ENCODE measurements at regions not wholly inside any gene's neighbourhood (a gene's known extent, or its start where the extent isn't known, plus 50 kb on each side); places are given as distances from the start of the nearest gene placed in this dataset.
A peak's percentile ranks its signal among the peaks of the same experiment; 100 is the strongest.

DNA sequence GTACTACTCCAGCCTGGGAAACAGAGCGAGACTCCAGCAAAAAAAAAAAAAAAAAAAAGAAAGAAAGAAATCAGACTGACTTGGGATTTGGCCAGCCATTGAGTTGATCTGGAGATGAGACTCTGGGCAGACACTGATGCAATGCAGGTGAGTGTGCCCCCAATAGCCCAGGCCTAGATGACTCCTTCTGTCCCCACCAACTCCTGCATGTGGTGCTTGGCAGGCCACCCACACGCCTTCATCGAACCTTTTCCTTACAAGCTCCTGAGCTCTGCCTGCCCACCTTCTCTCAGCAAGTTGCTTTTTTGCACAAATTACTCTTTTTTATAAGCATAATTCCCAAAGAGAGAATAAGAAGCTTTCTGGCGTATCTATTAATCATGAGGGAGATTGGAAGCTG lies 97.9 kb upstream of the MBNL2 start:
- ATAC-seq = no peak
- H3K36me3 Mint-ChIP-seq = peaks cover 0 to 5% of the 10 kb centered on the region in 2 donors
- no peak overlapping the region for H3K27ac Mint-ChIP-seq
- DNase-seq (ENCODE audit: low spot score in 2 of 2) = no peak
- peaks cover 0 to 4% of the 10 kb centered on the region in 2 donors for H3K9me3 Mint-ChIP-seq

DNA sequence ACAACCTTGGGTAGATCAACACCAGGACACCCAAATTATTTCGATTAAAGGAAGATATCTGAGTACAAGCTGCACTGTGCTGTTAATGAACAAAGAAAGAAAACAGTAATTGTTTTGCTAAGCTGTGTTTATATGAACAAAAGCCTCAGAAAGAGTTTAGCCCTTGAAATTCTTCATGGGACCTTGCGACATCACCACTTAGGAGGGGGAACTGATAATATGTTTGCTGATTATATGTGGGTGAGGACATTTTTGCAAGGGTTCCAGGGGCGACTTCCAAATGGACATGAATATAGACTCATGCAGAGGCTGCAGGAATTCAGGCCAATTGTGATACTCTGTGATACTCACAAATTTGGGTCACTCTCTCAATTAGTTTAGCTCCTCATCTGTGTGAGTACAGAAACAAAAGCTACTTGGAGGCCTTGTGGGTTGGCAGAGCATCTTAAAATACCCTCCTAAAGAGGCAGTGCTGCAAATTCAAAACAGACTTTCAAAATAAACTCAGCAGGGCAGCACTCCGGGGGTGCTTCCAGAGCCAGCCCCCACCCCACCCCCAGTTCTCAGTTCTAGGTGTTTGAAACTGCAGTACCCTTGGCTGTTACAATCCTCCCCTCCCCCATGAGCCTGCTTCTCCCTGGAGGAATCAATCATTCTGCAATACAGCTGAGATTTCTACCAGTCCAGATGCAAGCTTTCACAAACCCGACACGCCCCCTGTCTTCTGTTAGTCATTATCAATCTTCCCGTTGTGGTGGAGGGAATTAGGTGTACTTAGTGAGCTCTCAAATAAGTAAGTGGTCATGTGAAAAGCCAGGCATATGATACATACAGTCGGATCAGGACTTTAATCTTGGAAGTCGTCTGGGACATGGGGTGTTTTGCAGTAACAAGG lies 97.0 kb upstream of the MBNL2 start:
- Mint-ChIP-seq H3K36me3 (peaks cover 0 to 5% of the 10 kb centered on the region in 2 donors), H3K9me3 (peaks cover 0 to 4% of the 10 kb centered on the region in 2 donors), H3K27ac (peak overlapping the region in 1 of 2 donors; percentile 30)
- ATAC-seq = peak in 1 of 2 donors; percentile 67
- peak in 1 of 2 donors; percentile 55 for DNase-seq (ENCODE audit: low spot score in 2 of 2)

DNA sequence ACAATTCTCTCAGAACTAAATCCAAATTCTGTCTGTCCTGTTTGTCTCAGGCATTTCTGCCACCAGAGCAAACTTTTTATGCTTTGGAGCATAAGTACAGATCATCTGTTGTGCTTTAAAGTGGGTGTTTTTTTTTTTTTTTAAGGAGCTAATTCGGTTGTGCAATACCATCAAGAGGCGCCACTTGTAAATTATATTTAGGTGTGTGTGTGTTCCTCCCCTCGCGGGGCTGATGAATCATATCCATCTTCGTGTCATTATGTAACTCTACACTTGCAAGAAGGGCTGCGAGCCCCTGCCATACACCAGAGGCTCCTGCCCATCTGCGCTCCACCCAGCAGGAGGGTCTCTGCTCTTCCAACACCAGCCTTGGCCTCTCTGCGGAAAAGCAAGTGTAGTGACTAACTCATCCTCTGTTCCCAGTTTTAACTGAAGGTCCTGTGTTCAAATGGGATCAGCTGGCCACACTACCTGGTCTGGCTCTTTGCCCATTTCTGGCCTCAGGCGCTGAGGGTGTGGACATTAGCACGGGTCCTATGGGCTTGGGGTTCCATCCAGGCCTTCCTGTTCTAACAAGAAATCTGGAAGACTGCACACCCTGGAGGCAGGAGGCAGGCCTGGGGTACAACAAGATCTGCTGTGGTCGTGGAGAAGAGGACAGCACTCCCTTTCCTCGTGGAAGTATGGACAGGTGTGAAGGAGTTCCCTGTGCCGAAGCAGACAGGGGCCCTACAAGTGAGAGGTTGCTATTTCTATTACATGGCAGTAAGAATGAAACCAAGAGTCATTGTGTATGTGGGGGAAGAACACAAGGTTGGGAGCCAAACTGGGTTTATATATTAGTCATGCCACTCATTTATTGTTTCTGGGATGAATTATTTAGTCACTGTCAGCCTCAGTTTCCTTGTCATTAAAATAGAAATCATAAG lies 96.1 kb upstream of the MBNL2 start:
- ATAC-seq = peak; percentile 88 to 92

DNA sequence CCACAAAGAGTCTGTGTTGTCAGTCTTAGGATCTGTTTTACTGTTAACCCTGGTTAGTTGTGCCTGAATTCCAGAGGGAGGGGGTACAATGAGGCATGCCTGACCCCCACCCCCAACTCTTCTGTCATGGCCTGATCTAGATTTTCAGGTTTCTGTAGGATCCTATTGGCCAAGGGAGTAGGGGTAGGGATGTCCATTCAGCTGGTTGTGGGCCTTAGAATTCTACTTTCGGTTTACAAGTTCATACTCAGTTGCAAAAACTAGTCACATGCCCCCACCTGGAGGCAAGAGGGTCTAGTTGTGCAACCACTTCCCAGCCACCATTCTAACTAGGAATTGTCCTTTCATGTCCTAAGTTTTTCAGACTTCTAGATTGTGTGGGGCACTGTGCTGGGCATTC lies 94.3 kb upstream of the MBNL2 start:
- no peak for DNase-seq (ENCODE audit: low spot score in 2 of 2)
- H3K36me3 Mint-ChIP-seq = peaks cover 0 to 5% of the 10 kb centered on the region in 2 donors
- ATAC-seq = no peak
- H3K9me3 Mint-ChIP-seq = peaks cover 0 to 4% of the 10 kb centered on the region in 2 donors
- H3K27ac Mint-ChIP-seq = no peak overlapping the region

More for the DNA sequence above, 96.1 kb upstream of the MBNL2 start:
- Mint-ChIP-seq H3K36me3 (peaks cover 0 to 5% of the 10 kb centered on the region in 2 donors), H3K27ac (peak overlapping the region in 1 of 2 donors; percentile 30), H3K9me3 (peaks cover 0 to 4% of the 10 kb centered on the region in 2 donors)
- no peak for DNase-seq (ENCODE audit: low spot score in 2 of 2)

DNA sequence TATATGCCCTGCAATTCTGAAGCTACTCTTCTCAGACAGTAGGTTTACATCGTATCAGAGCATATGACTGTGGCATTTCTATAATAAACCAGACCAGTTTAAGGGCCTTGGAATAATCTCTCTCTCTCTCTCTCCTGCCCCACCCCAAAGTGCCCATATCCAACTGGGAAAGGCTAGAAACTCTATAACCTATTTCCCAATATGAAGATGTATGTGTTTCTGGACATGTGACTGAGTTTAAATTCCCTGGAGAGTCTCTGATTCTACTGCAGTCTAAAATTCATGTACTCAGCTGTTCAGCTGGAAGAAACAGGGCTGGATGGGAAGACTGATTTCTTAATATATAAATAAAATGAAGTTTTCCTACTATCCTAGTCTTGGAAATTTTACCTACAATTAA lies 91.9 kb upstream of the MBNL2 start:
- no peak for DNase-seq (ENCODE audit: low spot score in 2 of 2)
- H3K36me3 Mint-ChIP-seq = peaks cover 0 to 5% of the 10 kb centered on the region in 2 donors
- ATAC-seq = no peak
- peaks cover 0 to 4% of the 10 kb centered on the region in 2 donors for H3K9me3 Mint-ChIP-seq
- H3K27ac Mint-ChIP-seq = no peak overlapping the region

DNA sequence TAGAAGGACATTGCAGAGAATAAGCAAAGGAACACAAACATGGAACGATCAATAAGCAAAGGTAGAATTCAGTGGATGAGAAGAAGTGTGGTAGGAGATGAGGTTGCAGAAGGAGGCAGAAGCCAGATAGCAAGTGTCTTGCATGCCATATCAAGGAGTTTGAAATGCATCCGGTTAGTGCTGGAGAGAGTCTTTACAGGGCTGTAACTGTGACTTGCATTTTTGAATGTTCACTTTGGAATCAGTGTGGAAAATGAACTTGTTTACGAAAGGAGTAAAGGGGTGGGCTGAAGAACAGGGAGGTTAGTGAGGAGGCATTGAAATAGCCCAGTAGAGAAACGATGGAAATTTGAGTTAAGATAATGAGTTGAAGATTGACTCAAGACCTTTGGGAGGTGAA lies 90.7 kb upstream of the MBNL2 start:
- peaks cover 0 to 4% of the 10 kb centered on the region in 2 donors for H3K9me3 Mint-ChIP-seq
- H3K36me3 Mint-ChIP-seq = peaks cover 0 to 5% of the 10 kb centered on the region in 2 donors
- H3K27ac Mint-ChIP-seq = no peak overlapping the region
- DNase-seq (ENCODE audit: low spot score in 2 of 2) = no peak
- no peak for ATAC-seq

DNA sequence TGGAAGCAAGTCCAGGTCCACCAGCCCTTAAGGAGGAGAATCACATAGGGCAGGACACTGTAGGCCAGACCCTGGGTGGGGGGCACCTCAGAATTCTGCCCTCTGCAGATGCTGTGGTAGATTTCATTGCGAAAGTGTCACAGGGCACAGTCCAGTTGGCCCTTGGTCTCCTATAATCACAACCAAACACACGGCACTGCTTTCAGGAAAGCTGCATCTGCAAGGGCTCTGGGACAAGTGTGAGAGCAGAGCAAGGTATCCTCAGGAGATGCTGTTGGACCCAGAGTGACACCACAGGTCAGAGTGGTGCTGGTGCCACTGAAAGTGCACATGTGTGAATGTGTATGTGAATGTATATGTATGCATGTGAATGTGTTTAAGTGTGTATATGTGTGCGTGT lies 88.6 kb upstream of the MBNL2 start:
- peaks cover 0 to 3% of the 10 kb centered on the region in 2 donors for H3K9me3 Mint-ChIP-seq
- ATAC-seq (no peak), DNase-seq (ENCODE audit: low spot score in 2 of 2) (no peak)
- no peaks in the 10 kb centered on the region for H3K36me3 Mint-ChIP-seq
- H3K27ac Mint-ChIP-seq = no peak overlapping the region

DNA sequence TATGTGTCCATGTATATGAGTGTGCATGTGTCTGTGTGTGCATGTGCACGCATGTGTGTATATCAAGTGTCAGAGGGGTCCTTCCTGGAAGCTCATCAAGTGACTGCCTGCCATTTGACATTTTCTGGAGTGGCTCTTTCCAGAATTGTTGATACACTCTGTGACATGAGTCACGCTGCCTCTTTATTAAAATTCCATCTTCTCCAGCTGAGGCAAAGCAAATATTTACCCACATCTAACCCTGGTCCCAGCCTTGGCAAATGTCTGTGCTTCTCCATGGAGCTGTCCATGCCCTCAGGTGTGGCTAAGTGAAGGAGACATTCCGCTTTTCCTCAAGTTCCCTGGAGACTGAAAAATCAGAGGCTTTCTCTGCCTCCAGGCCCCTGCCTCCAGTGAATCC lies 88.2 kb upstream of the MBNL2 start:
- H3K36me3 Mint-ChIP-seq = no peaks in the 10 kb centered on the region
- no peak for ATAC-seq
- H3K27ac Mint-ChIP-seq = no peak overlapping the region
- no peak for DNase-seq (ENCODE audit: low spot score in 2 of 2)
- H3K9me3 Mint-ChIP-seq = no peaks in the 10 kb centered on the region

DNA sequence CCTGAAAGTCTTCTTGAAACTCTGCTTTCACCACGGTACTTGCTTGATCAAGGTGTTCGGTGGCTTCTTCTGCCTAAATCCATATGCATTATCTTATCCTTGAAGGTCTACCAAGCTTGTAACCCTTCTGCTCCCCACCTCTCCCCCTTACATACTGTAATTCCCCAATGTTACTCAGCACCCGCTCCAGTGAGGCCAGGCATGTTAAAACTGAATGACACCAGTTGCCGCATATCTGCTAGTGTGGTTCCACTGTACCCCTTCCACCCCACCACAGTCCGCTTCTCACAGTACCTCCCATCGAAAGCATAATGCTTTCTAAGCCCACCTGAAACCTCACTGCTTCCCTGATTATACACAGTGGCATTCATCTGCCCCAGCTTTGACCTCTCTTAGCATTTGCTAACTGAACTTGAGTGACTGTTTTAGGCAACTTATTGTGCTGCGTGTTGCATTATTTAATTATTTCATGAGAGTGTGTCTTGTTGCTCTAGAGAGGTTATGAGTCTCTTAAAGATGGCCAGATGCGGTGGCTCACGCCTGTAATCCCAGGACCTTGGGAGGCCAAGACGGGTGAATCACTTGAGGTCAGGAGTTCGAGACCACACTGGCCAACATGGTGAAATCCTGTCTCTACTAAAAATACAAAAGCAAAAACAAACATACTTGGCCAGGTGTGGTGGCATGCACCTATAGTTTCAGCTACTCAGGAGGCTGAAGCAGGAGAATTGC lies 87.6 kb upstream of the MBNL2 start:
- Mint-ChIP-seq H3K9me3 (no peaks in the 10 kb centered on the region), H3K36me3 (no peaks in the 10 kb centered on the region), H3K27ac (no peak overlapping the region)
- ATAC-seq (no peak), DNase-seq (ENCODE audit: low spot score in 2 of 2) (no peak)

DNA sequence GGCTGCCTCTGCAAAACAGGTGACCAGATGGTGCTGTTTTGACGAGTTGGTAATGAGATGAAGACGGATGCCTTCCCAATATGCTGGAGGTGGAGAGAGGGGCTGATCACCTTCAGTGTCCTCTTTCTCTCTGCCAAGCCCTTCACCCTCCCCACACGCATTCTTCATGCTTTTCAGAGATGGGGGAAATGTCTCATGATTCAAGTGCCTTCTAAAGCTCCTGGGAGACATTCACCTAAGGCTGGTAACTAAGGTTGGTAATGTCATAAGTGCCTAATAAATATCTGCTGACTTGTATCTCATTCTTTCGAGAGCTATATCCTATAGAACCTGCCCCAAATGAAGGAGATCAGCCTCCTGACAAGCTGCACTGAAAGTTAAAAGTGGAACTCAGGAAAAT lies 86.2 kb upstream of the MBNL2 start:
- H3K27ac Mint-ChIP-seq = no peak overlapping the region
- no peaks in the 10 kb centered on the region for H3K36me3 Mint-ChIP-seq
- no peak for DNase-seq (ENCODE audit: low spot score in 2 of 2)
- no peaks in the 10 kb centered on the region for H3K9me3 Mint-ChIP-seq
- ATAC-seq = no peak

DNA sequence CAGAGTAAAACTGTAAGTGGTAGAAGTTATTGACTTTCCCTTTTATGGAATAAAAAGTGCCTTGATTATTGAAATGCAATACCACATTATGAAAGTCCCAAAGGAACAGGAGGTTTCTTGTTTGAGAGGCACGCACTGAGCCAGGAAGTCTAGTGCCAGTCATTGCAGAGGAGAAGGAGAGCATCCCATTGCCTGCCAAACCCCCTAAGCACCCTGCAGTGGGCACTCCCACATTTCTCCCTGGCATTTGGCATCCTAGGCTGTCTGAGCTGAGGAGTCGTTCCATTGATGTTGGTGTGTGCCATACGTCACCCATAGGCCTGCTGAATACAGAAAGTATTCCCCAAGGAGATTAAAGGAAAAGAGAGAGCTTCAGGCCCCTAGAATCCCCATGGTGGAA lies 85.7 kb upstream of the MBNL2 start:
- H3K27ac Mint-ChIP-seq = no peak overlapping the region
- no peaks in the 10 kb centered on the region for H3K36me3 Mint-ChIP-seq
- DNase-seq (ENCODE audit: low spot score in 2 of 2) (no peak), ATAC-seq (no peak)
- no peaks in the 10 kb centered on the region for H3K9me3 Mint-ChIP-seq

DNA sequence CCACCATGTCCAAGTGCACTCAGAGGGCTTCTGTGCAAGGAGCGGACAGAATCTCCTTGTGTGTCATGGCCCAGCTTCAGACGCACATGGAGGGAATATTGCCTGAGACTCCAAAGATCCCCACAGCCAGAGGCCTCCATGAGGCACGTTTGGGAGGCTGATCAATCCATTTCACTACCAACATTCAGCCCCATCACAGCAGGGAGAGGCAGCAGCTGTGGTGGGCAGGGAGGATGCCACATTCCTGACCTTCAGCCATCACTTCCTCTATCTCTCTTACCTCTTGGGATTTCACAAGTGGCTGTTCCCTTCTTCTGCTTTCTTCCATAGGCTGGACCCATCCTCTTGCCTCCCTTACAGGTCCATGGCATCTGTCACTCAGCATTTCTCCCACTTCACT lies 82.4 kb upstream of the MBNL2 start:
- ATAC-seq (no peak), DNase-seq (ENCODE audit: low spot score in 2 of 2) (no peak)
- H3K36me3 Mint-ChIP-seq = no peaks in the 10 kb centered on the region
- no peak overlapping the region for H3K27ac Mint-ChIP-seq
- no peaks in the 10 kb centered on the region for H3K9me3 Mint-ChIP-seq

DNA sequence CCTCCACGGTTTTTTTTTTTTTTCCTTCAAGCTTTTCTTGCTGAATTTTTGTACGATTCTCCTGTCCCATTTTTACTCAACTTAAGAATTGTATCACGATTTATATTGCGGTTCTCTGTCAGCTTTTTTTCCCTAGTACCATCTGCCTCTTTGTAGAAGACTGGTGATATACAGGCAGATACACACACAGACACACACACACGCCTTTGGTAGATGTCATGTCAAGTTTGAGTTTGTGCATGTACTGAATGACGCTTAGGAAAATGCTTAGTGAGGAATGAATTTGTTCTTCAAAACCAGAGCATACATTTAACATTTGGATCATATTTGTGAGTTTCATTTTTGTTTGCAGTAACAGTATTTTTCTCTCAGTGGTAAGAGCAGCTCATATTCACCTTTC lies 82.0 kb upstream of the MBNL2 start:
- H3K9me3 Mint-ChIP-seq = no peaks in the 10 kb centered on the region
- H3K27ac Mint-ChIP-seq = no peak overlapping the region
- no peak for DNase-seq (ENCODE audit: low spot score in 2 of 2)
- no peaks in the 10 kb centered on the region for H3K36me3 Mint-ChIP-seq
- ATAC-seq = no peak

DNA sequence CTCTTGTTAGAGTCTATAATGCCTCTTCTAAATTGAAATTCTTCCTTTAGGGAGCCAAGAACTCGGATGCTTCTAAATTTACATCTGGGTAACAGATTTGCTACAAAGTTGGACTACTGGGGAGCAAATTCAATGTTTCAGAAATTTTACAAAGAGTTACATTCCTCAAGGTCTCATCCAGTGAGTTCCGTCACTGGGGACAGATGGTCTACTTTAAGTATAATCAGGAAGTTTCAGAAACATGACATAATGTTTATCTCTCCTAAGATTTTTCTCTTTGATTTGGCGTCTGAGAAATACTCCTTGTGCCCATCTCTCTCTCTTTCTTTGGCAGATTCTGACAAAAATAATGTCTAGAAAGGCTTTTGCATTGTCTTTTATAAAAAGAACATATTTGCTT lies 81.5 kb upstream of the MBNL2 start:
- Mint-ChIP-seq H3K36me3 (no peaks in the 10 kb centered on the region), H3K27ac (no peak overlapping the region), H3K9me3 (no peaks in the 10 kb centered on the region)
- ATAC-seq (no peak), DNase-seq (ENCODE audit: low spot score in 2 of 2) (no peak)

DNA sequence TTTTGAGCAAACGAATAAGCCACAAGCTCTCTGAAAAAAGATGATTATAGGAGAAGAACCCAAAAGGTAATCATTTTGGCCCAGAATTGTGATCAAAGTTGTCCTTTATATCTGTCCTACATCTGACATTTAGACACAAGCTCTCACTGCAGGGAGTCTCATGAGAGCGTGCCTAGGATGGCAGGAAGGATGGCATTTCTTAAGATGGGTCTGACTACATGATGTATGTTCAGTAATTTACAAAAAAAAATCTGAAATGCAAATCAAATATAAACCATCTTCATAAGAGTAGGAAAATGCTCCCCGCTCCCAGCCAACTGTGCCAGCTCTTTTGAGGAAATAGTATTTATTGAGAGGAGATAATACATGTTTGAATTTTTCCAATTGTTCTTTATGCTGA lies 81.0 kb upstream of the MBNL2 start:
- Mint-ChIP-seq H3K9me3 (no peaks in the 10 kb centered on the region), H3K27ac (no peak overlapping the region), H3K36me3 (no peaks in the 10 kb centered on the region)
- no peak for ATAC-seq
- no peak for DNase-seq (ENCODE audit: low spot score in 2 of 2)

DNA sequence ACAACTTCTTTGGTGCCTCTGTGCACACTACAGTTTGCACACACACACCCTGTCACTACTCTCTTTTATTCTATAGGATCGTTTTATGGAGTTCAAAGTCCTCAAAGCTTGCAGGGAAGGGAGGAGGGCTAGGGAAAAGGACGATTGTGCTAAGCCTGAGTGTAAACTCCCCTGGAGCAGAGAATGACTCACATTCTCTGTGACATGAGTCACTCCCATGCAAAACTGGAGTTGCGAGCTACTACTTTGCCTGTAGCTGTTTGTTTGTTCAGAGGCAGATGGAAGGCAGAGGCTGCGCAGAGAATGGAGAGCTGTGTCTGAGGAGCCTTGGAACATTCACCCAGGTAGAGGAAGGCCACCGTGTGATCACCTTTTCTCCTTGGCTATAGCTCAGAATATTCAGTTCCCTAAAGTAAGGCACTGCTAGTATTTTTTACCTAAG lies 80.5 kb upstream of the MBNL2 start:
- DNase-seq (ENCODE audit: low spot score in 2 of 2) (peak in 1 of 2 donors; percentile 24), ATAC-seq (peak; percentile 74 to 100)
- H3K36me3 Mint-ChIP-seq = no peaks in the 10 kb centered on the region
- H3K27ac Mint-ChIP-seq = no peak overlapping the region
- no peaks in the 10 kb centered on the region for H3K9me3 Mint-ChIP-seq

DNA sequence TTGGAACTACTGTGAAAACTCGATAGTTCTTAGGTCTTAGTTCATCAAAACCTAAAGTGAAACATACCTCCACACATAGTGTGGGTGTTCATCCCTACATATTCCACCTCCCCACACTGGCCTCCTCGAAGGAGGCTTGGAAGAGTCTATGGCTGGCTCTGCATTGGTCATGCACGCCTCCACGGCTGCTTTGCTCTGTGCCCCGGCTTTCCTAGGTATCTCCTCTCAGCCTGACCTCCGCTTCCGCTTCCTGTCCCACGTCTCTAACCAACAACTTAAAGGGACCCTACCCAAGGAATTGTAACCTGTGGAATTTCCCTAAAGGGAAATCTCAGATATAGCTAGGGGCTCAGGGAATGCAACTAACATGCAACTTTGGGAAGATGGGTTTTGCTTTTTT lies 79.7 kb upstream of the MBNL2 start:
- Mint-ChIP-seq H3K9me3 (no peaks in the 10 kb centered on the region), H3K36me3 (no peaks in the 10 kb centered on the region), H3K27ac (no peak overlapping the region)
- ATAC-seq = no peak
- no peak for DNase-seq (ENCODE audit: low spot score in 2 of 2)

Data from activated naive CD4-positive, alpha-beta T cell treated with anti-CD3 and anti-CD28 coated beads, Interleukin-2, amount 50 U/mL, for 72 hours (primary cell).